ENCODE measurements at regions not wholly inside any gene's neighbourhood (a gene's known extent, or its start where the extent isn't known, plus 50 kb on each side); places are given as distances from the start of the nearest gene placed in this dataset.

DNA sequence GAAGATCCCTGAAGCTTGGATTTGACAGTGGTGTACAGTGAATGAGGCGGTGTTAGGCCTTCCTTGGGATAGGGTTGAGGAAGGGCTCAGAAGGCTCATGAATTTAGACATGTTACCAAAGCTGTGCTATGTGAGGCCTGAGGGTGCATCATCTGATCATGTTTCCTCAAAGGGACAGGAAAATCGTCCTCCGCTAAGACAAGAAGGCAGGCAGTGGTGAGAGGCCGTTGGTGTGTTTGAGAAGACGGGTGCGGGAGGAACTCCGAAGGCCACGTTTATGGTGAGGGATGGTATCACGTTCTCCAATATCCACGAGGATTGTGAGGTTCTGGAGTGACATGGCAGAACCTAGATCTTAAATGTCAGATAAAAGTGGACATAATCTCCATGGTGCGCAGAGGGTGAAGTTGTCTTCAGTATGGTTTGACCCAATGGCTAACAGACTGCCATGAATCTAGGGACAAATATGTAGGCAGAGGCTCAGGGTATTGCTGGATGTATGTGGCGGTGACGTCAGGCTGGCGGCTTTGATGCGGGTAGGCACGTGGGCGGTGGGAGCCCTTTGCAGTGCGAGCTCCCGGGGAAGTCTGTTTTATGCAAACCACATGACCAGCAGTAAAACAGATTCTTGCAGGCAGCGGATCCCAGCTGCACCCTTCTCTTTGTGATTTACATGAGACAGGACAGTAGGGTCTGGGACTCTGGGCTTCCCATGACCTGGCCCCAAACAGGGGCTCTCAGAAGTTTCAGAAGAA lies 242.3 kb upstream of the B3GAT1 start:
- 47% methylated on average over 15 of the region's 20 CpGs for WGBS (ENCODE audit: low lambda C conversion rate)
- ChIA-PET CTCF (ENCODE audit: low intra/inter-chr PET ratio, low total read pairs) (no interaction called here), POLR2A (no interaction called here)
- Histone ChIP-seq H3K27ac (ENCODE audit: extremely low read length, insufficient read depth, low read length) (no peak overlapping the region), H3K27me3 (ENCODE audit: control insufficient read depth in 1 of 2, insufficient read depth in 2 of 2, low read length in 2 of 2) (peaks cover 0 to 8% of the 10 kb centered on the region in 2 experiments; a peak in 1 of 5 replicates), H3K79me2 (ENCODE audit: insufficient read depth, low read length) (no peaks in the 10 kb centered on the region), H4K20me1 (ENCODE audit: insufficient read depth, low read length) (no peaks in the 10 kb centered on the region), H3K9ac (ENCODE audit: insufficient read depth, low read depth, low read length) (no peak overlapping the region), H3K36me3 (replicated peaks in 1 of 2; ENCODE audit: control insufficient read depth in 1 of 2, insufficient read depth in 2 of 2, low read length in 2 of 2) (no peaks in the 10 kb centered on the region), H3K9me3 (ENCODE audit: low read length) (no peaks in the 10 kb centered on the region), H2AFZ (ENCODE audit: low read length) (no peak overlapping the region), H3K4me3 (replicated peaks in 1 of 3; ENCODE audit: insufficient read depth in 1 of 3, low read depth in 2 of 3, low read length in 3 of 3) (no peak overlapping the region), H3K4me2 (ENCODE audit: low read depth, low read length) (no peak overlapping the region), H3K4me1 (ENCODE audit: insufficient read depth, low read length) (no peaks in the 10 kb centered on the region)
- ATAC-seq (no peak), FAIRE-seq (no peak), DNase-seq (ENCODE audit: low spot score) (no peak)
- intact Hi-C loops (cut with micrococcal nuclease; ENCODE audit: unreplicated experiment), result no loop called here
- no TSS peak for BruUV-seq (replicated peaks)
- in situ Hi-C loops (cut with HindIII; ENCODE audit: extremely low pct_ligation_motif_present, low pct_unique_long_range_greater_than_20kb), result no loop called here
- peak; percentile 53 for TF ChIP-seq CREB1 (IDR thresholded peaks at IDR 0.05)
- no peak for TF ChIP-seq CREB1 (CRISPR knock-in tag; IDR thresholded peaks at IDR 0.05)
- TF ChIP-seq, protein P1, sequence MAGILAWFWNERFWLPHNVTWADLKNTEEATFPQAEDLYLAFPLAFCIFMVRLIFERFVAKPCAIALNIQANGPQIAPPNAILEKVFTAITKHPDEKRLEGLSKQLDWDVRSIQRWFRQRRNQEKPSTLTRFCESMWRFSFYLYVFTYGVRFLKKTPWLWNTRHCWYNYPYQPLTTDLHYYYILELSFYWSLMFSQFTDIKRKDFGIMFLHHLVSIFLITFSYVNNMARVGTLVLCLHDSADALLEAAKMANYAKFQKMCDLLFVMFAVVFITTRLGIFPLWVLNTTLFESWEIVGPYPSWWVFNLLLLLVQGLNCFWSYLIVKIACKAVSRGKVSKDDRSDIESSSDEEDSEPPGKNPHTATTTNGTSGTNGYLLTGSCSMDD (CRISPR knock-in tag; IDR thresholded peaks at IDR 0.05), result no peak

DNA sequence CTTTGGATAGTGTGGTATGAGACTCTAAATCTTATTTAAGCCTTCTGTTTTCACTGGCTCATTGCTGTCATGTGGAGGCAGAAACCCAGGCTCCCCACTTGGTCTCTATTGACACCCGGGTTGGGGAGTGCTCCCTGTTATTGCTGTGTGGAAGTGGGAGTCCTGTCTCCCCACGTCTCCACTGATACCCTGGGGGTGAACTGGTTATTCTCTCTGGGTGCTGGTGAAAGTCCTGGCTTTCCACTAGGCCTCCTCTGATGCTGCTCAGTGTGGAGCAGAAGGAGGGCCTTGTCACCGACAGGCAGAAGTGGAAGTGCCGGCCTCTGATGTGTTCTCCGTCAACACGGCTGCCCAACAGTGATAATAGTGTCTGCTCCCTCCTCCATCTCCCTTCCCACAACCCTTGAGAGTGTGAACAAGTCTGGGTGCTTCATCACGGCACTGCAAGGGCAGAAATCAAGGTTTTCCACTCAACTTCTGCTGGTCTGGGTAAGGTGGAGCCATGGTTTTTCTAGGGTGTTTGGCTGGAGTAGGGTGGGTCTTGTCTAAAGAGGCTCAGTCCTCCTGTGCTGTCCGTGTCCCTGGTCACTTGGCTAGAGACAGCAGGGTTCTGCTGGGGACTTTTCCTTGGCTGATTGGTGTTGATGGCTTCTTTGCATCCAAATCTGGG lies 240.7 kb upstream of the B3GAT1 start:
- Histone ChIP-seq H3K9ac (ENCODE audit: insufficient read depth, low read depth, low read length) (no peak overlapping the region), H3K4me2 (ENCODE audit: low read depth, low read length) (no peak overlapping the region), H3K9me3 (ENCODE audit: low read length) (no peaks in the 10 kb centered on the region), H4K20me1 (ENCODE audit: insufficient read depth, low read length) (no peaks in the 10 kb centered on the region), H3K4me3 (replicated peaks in 1 of 3; ENCODE audit: insufficient read depth in 1 of 3, low read depth in 2 of 3, low read length in 3 of 3) (no peak overlapping the region), H2AFZ (ENCODE audit: low read length) (no peak overlapping the region), H3K27ac (ENCODE audit: extremely low read length, insufficient read depth, low read length) (no peak overlapping the region), H3K4me1 (ENCODE audit: insufficient read depth, low read length) (no peaks in the 10 kb centered on the region), H3K79me2 (ENCODE audit: insufficient read depth, low read length) (no peaks in the 10 kb centered on the region), H3K27me3 (ENCODE audit: control insufficient read depth in 1 of 2, insufficient read depth in 2 of 2, low read length in 2 of 2) (peaks cover 0 to 5% of the 10 kb centered on the region in 2 experiments; a peak in 1 of 5 replicates), H3K36me3 (replicated peaks in 1 of 2; ENCODE audit: control insufficient read depth in 1 of 2, insufficient read depth in 2 of 2, low read length in 2 of 2) (no peaks in the 10 kb centered on the region)
- no TSS peak for BruUV-seq (replicated peaks)
- no peak for FAIRE-seq
- ATAC-seq, result no peak
- intact Hi-C loops (cut with micrococcal nuclease; ENCODE audit: unreplicated experiment) (no loop called here), in situ Hi-C loops (cut with HindIII; ENCODE audit: extremely low pct_ligation_motif_present, low pct_unique_long_range_greater_than_20kb) (no loop called here)
- no peak for DNase-seq (ENCODE audit: low spot score)
- ChIA-PET POLR2A (no interaction called here), CTCF (ENCODE audit: low intra/inter-chr PET ratio, low total read pairs) (no interaction called here)
- 18% methylated on average over 5 of the region's 8 CpGs for WGBS (ENCODE audit: low lambda C conversion rate)
- TF ChIP-seq ZNF496 (CRISPR knock-in tag; IDR thresholded peaks at IDR 0.05; ENCODE audit: insufficient replicate concordance) (no peak), U2AF2 (IDR thresholded peaks at IDR 0.05; ENCODE audit: low read depth, low read length) (no peak), ZNF207 (IDR thresholded peaks at IDR 0.05; ENCODE audit: borderline replicate concordance) (no peak), DR1 (CRISPR knock-in tag; IDR thresholded peaks at IDR 0.05) (no peak), ZNF605 (CRISPR knock-in tag; IDR thresholded peaks at IDR 0.05) (no peak), ZSCAN22 (CRISPR knock-in tag; IDR thresholded peaks at IDR 0.05) (no peak), SRY (CRISPR knock-in tag; IDR thresholded peaks at IDR 0.05) (no peak), SMYD3 (CRISPR knock-in tag; IDR thresholded peaks at IDR 0.05) (no peak)
- TF ChIP-seq, protein P2, sequence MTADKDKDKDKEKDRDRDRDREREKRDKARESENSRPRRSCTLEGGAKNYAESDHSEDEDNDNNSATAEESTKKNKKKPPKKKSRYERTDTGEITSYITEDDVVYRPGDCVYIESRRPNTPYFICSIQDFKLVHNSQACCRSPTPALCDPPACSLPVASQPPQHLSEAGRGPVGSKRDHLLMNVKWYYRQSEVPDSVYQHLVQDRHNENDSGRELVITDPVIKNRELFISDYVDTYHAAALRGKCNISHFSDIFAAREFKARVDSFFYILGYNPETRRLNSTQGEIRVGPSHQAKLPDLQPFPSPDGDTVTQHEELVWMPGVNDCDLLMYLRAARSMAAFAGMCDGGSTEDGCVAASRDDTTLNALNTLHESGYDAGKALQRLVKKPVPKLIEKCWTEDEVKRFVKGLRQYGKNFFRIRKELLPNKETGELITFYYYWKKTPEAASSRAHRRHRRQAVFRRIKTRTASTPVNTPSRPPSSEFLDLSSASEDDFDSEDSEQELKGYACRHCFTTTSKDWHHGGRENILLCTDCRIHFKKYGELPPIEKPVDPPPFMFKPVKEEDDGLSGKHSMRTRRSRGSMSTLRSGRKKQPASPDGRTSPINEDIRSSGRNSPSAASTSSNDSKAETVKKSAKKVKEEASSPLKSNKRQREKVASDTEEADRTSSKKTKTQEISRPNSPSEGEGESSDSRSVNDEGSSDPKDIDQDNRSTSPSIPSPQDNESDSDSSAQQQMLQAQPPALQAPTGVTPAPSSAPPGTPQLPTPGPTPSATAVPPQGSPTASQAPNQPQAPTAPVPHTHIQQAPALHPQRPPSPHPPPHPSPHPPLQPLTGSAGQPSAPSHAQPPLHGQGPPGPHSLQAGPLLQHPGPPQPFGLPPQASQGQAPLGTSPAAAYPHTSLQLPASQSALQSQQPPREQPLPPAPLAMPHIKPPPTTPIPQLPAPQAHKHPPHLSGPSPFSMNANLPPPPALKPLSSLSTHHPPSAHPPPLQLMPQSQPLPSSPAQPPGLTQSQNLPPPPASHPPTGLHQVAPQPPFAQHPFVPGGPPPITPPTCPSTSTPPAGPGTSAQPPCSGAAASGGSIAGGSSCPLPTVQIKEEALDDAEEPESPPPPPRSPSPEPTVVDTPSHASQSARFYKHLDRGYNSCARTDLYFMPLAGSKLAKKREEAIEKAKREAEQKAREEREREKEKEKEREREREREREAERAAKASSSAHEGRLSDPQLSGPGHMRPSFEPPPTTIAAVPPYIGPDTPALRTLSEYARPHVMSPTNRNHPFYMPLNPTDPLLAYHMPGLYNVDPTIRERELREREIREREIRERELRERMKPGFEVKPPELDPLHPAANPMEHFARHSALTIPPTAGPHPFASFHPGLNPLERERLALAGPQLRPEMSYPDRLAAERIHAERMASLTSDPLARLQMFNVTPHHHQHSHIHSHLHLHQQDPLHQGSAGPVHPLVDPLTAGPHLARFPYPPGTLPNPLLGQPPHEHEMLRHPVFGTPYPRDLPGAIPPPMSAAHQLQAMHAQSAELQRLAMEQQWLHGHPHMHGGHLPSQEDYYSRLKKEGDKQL (CRISPR knock-in tag; IDR thresholded peaks at IDR 0.05; ENCODE audit: low read depth), result no peak
